H9 (cell line): ENCODE measurements at regions not wholly inside any gene's neighbourhood (a gene's known extent, or its start where the extent isn't known, plus 50 kb on each side); places are given as distances from the start of the nearest gene placed in this dataset.

Experiments
- DNase-seq: peaks from one replicate; pipeline ENCODE4 v3.0.0-alpha.2; 2017
- H2AFZ ChIP-seq: one replicate; pipeline ENCODE4 v1.6.1; 2013; ENCODE audit warnings: mild to moderate bottlenecking, low read length, control low read depth, moderate library complexity
- H2AK5ac ChIP-seq: 2 replicates; pipeline ENCODE4 v1.6.1; 2013; ENCODE audit warnings: low read length, control low read depth, mixed read lengths; ENCODE audit not compliant: insufficient read length
- H2BK120ac ChIP-seq: one replicate; pipeline ENCODE4 v1.6.1; 2013; ENCODE audit warnings: low read depth, mild to moderate bottlenecking, low read length, control low read depth, inconsistent platforms; ENCODE audit not compliant: poor library complexity, severe bottlenecking
- H2BK12ac ChIP-seq: 2 replicates; pipeline ENCODE4 v1.6.1; 2013; ENCODE audit warnings: low read length, control low read depth, mixed read lengths, low read depth; ENCODE audit not compliant: insufficient read length
- H2BK15ac ChIP-seq: 2 replicates; pipeline ENCODE4 v1.6.1; 2013; ENCODE audit warnings: low read depth, low read length, control low read depth
- H2BK20ac ChIP-seq: one replicate; pipeline ENCODE4 v1.6.1; 2013; ENCODE audit warnings: low read depth, mild to moderate bottlenecking, low read length, control low read depth, inconsistent platforms; ENCODE audit not compliant: poor library complexity, severe bottlenecking
- H2BK5ac ChIP-seq: 2 replicates; pipeline ENCODE4 v1.6.1; 2013; ENCODE audit warnings: low read length, control low read depth, mixed read lengths; ENCODE audit not compliant: insufficient read length
- H3K14ac ChIP-seq: 2 replicates; pipeline ENCODE4 v1.6.1; 2013; ENCODE audit warnings: low read length, control low read depth; ENCODE audit not compliant: insufficient read depth
- H3K18ac ChIP-seq: 2 replicates; pipeline ENCODE4 v1.6.1; 2013; ENCODE audit warnings: low read depth, mild to moderate bottlenecking, mixed read lengths, low read length, control low read depth; ENCODE audit not compliant: insufficient read length
- H3K23ac ChIP-seq: 2 replicates; pipeline ENCODE4 v1.6.1; 2013; ENCODE audit warnings: low read length, control low read depth, mixed read lengths, low read depth; ENCODE audit not compliant: insufficient read length
- H3K23me2 ChIP-seq: 2 replicates; pipeline ENCODE4 v1.6.1; 2013; ENCODE audit warnings: low read depth, mild to moderate bottlenecking, mixed read lengths, low read length, control low read depth; ENCODE audit not compliant: insufficient read length, poor library complexity, severe bottlenecking
- H3K27ac ChIP-seq: 2 replicates; pipeline ENCODE4 v1.5.1; 2013; ENCODE audit warnings: low read length, control low read depth, mixed read lengths, low read depth; ENCODE audit not compliant: insufficient read length
- H3K27me3 ChIP-seq: 2 replicates; pipeline ENCODE4 v1.6.1; 2013; ENCODE audit warnings: low read length, control low read depth, inconsistent platforms; ENCODE audit not compliant: insufficient read depth
- H3K4ac ChIP-seq: 2 replicates; pipeline ENCODE4 v1.6.1; 2013; ENCODE audit warnings: low read depth, mild to moderate bottlenecking, control low read depth, inconsistent platforms, low read length, moderate library complexity
- H3K4me1 ChIP-seq: 2 replicates; pipeline ENCODE4 v1.6.1; 2013; ENCODE audit warnings: low read length, control low read depth, inconsistent platforms; ENCODE audit not compliant: insufficient read depth
- H3K4me2 ChIP-seq: 2 replicates; pipeline ENCODE4 v1.6.1; 2013; ENCODE audit warnings: low read length, control low read depth, mixed read lengths; ENCODE audit not compliant: insufficient read length, insufficient read depth
- H3K56ac ChIP-seq: 2 replicates; pipeline ENCODE4 v1.6.1; 2013; ENCODE audit warnings: low read depth, mild to moderate bottlenecking, mixed read lengths, low read length, control low read depth; ENCODE audit not compliant: insufficient read length
- H3K79me1 ChIP-seq: 2 replicates; pipeline ENCODE4 v1.6.1; 2013; ENCODE audit warnings: low read depth, mild to moderate bottlenecking, moderate library complexity, low read length, control low read depth, inconsistent platforms; ENCODE audit not compliant: insufficient read depth, poor library complexity, severe bottlenecking
- H3K79me2 ChIP-seq: 2 replicates; pipeline ENCODE4 v1.6.1; 2013; ENCODE audit warnings: low read length, control low read depth, inconsistent platforms; ENCODE audit not compliant: insufficient read depth
- H3K9ac ChIP-seq: 2 replicates; pipeline ENCODE4 v1.6.1; 2013; ENCODE audit warnings: low read length, control low read depth, mixed read lengths; ENCODE audit not compliant: insufficient read length; ENCODE audit errors: extremely low read depth
- H3K9me3 ChIP-seq: one replicate; pipeline ENCODE4 v1.6.1; 2013; ENCODE audit warnings: low read depth, low read length, inconsistent platforms; ENCODE audit not compliant: control insufficient read depth
- H3T11ph ChIP-seq: one replicate; pipeline ENCODE4 v1.6.1; 2013; ENCODE audit warnings: mild to moderate bottlenecking, low read length, control low read depth, inconsistent platforms
- H4K20me1 ChIP-seq: one replicate; pipeline ENCODE4 v1.6.1; 2013; ENCODE audit not compliant: control insufficient read depth, insufficient read length, insufficient read depth
- H4K5ac ChIP-seq: 2 replicates; pipeline ENCODE4 v1.6.1; 2013; ENCODE audit warnings: low read depth, mild to moderate bottlenecking, mixed read lengths, low read length, control low read depth; ENCODE audit not compliant: insufficient read length
- H4K8ac ChIP-seq: replicated peaks from 2 replicates; pipeline ENCODE4 v1.6.1; 2013; ENCODE audit warnings: low read length, control low read depth, mixed read lengths, low read depth; ENCODE audit not compliant: insufficient read length
- H4K91ac ChIP-seq: 2 replicates; pipeline ENCODE4 v1.6.1; 2013; ENCODE audit warnings: low read depth, mild to moderate bottlenecking, moderate library complexity, mixed read lengths, low read length, control low read depth; ENCODE audit not compliant: insufficient read length
- H3K27ac Mint-ChIP-seq, 3 experiments: 2 replicates in 2 of 3; 3 replicates in 1 of 3; pipeline ENCODE4 v1.8.0; 2020 to 2021; ENCODE audit warnings: mixed read lengths in 3 of 3, mild to moderate bottlenecking in 1 of 3, moderate library complexity in 1 of 3
- H3K27me3 Mint-ChIP-seq: 2 replicates; pipeline ENCODE4 v1.8.0; 2021; ENCODE audit warnings: low read depth, mild to moderate bottlenecking, moderate library complexity, mixed read lengths
- H3K36me3 Mint-ChIP-seq, 3 experiments: 2 replicates in 2 of 3; 3 replicates in 1 of 3; pipeline ENCODE4 v1.8.0; 2020 to 2021; ENCODE audit warnings: low read depth in 3 of 3, mixed read lengths in 3 of 3; ENCODE audit not compliant: insufficient read depth in 1 of 3
- H3K4me1 Mint-ChIP-seq, 2 experiments: 2 replicates each; pipeline ENCODE4 v1.8.0; 2020; ENCODE audit warnings: mixed read lengths in 2 of 2
- H3K4me3 Mint-ChIP-seq, 2 experiments: 2 replicates in 1 of 2; 3 replicates in 1 of 2; pipeline ENCODE4 v1.8.0; 2020 to 2021; ENCODE audit warnings: mild to moderate bottlenecking in 2 of 2, mixed read lengths in 2 of 2, moderate library complexity in 1 of 2
- H3K9me3 Mint-ChIP-seq, 2 experiments: 2 replicates in 1 of 2; 3 replicates in 1 of 2; pipeline ENCODE4 v1.8.0; 2020; ENCODE audit warnings: mild to moderate bottlenecking in 2 of 2, mixed read lengths in 2 of 2, moderate library complexity in 1 of 2
- CTCF ChIP-seq: fragments of 200-600 bp; sonication (generic); conservative IDR thresholded peaks from 3 replicates; pipeline ENCODE4 v1.8.0; 2021; ENCODE audit warnings: antibody characterized with exemption, mild to moderate bottlenecking
- WGBS: extraction: QIAGEN DNeasy Blood & Tissue Kit; methylation state at CpG from one replicate; pipeline ENCODE4 v1.1.7; 2013; ENCODE audit warnings: missing lambda C conversion rate, low lambda C conversion rate, mixed read lengths; ENCODE audit not compliant: insufficient read length; ENCODE audit errors: extremely low coverage; 5-methylcytosine and 5-hydroxymethylcytosine counted together

GRCh38 chr5:87741881-87742280 is 329.2 kb upstream of the CCNH start:
- Histone ChIP-seq H3K79me2 (no peaks in the 10 kb centered on the region), H2BK20ac (no peak overlapping the region), H3K56ac (no peak overlapping the region), H3K9ac (no peak overlapping the region), H3K27ac (no peak overlapping the region), H3K18ac (no peak overlapping the region), H3K14ac (no peak overlapping the region), H3K79me1 (no peaks in the 10 kb centered on the region), H2AK5ac (no peak overlapping the region), H2AFZ (no peak overlapping the region), H3T11ph (no peak overlapping the region), H3K27me3 (no peaks in the 10 kb centered on the region), H3K23me2 (no peaks in the 10 kb centered on the region), H3K23ac (no peak overlapping the region), H4K91ac (no peak overlapping the region), H3K4me2 (no peak overlapping the region), H3K9me3 (no peaks in the 10 kb centered on the region), H2BK120ac (no peak overlapping the region), H4K5ac (no peak overlapping the region), H4K20me1 (no peaks in the 10 kb centered on the region), H4K8ac (no peak overlapping the region), H3K4me1 (no peaks in the 10 kb centered on the region), H2BK12ac (no peak overlapping the region), H2BK15ac (no peak overlapping the region), H3K4ac (no peak overlapping the region), H2BK5ac (no peak overlapping the region)
- no peak overlapping the region for H3K27ac Mint-ChIP-seq
- no peaks in the 10 kb centered on the region for H3K36me3 Mint-ChIP-seq
- DNase-seq = no peak
- WGBS = no CpG with 5 or more reads among the region's 2 CpGs
- TF ChIP-seq CTCF = no peak
- H3K4me3 Mint-ChIP-seq = no peak overlapping the region
- peaks cover 7 to 10% of the 10 kb centered on the region in 2 experiments for H3K4me1 Mint-ChIP-seq
- no peaks in the 10 kb centered on the region for H3K27me3 Mint-ChIP-seq
- H3K9me3 Mint-ChIP-seq = no peaks in the 10 kb centered on the region
